WTC11 (cell line): ENCODE measurements at regions not wholly inside any gene's neighbourhood (a gene's known extent, or its start where the extent isn't known, plus 50 kb on each side); places are given as distances from the start of the nearest gene placed in this dataset.

Experiments
- CTCF ChIP-seq: fragments of 200-600 bp; IDR thresholded peaks from 2 replicates; pipeline ENCODE4 v1.8.0; 2022; ENCODE audit warnings: antibody characterized with exemption
- ESRRA ChIP-seq: sonication (generic); formaldehyde crosslinking; IDR thresholded peaks from 2 replicates; pipeline ENCODE4 v1.8.1; 2022; ENCODE audit warnings: mild to moderate bottlenecking, missing genetic modification reagents, borderline replicate concordance
- SMAD3 ChIP-seq: sonication (generic); formaldehyde crosslinking; IDR thresholded peaks from 2 replicates; pipeline ENCODE4 v1.8.0; 2022; ENCODE audit warnings: missing genetic modification reagents, mild to moderate bottlenecking, borderline replicate concordance
- SP1 ChIP-seq: sonication (generic); formaldehyde crosslinking; conservative IDR thresholded peaks from 2 replicates; pipeline ENCODE4 v1.8.1; 2022; ENCODE audit warnings: missing genetic modification reagents
- STAT6 ChIP-seq: sonication (generic); formaldehyde crosslinking; conservative IDR thresholded peaks from 2 replicates; pipeline ENCODE4 v1.8.1; 2023; ENCODE audit warnings: mild to moderate bottlenecking, low read depth, missing genetic modification reagents, moderate library complexity
- ZNF219 ChIP-seq: sonication (generic); formaldehyde crosslinking; IDR thresholded peaks from 2 replicates; pipeline ENCODE4 v1.8.0; 2023; ENCODE audit warnings: missing genetic modification reagents, mild to moderate bottlenecking, borderline replicate concordance
- TF ChIP-seq, protein P1 (sequence below): sonication (generic); formaldehyde crosslinking; IDR thresholded peaks from 2 replicates; pipeline ENCODE4 v1.8.1; 2023; ENCODE audit warnings: mild to moderate bottlenecking, moderate library complexity, missing genetic modification reagents
- TF ChIP-seq, protein P2 (sequence below): sonication (generic); formaldehyde crosslinking; IDR thresholded peaks from 2 replicates; pipeline ENCODE4 v1.8.1; 2022; ENCODE audit warnings: missing genetic modification reagents, borderline replicate concordance

DNA sequence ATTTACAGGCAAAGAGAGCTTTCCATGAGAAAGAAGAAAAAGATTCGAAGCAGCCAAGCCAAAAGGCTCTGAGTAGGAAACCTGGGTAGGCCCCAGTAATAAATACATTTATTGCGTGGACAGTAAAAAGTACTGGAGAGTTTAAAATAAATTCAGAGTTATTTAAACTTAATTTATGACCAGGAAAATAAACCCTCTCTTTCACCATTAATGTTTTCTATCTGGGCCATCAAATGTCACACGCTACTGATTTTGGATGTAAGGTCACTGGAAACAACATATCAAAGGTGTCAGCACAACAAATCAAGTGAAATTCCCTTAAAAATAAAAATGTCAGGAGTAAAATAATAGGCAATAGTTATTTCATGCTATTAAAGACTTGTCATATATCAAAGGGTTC lies 264.0 kb downstream of the SKAP2 start:
- no peak for TF ChIP-seq SMAD3 (CRISPR knock-in tag)
- TF ChIP-seq, protein P1, sequence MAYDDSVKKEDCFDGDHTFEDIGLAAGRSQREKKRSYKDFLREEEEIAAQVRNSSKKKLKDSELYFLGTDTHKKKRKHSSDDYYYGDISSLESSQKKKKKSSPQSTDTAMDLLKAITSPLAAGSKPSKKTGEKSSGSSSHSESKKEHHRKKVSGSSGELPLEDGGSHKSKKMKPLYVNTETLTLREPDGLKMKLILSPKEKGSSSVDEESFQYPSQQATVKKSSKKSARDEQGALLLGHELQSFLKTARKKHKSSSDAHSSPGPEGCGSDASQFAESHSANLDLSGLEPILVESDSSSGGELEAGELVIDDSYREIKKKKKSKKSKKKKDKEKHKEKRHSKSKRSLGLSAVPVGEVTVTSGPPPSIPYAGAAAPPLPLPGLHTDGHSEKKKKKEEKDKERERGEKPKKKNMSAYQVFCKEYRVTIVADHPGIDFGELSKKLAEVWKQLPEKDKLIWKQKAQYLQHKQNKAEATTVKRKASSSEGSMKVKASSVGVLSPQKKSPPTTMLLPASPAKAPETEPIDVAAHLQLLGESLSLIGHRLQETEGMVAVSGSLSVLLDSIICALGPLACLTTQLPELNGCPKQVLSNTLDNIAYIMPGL: no peak
- no peak for TF ChIP-seq SP1 (CRISPR knock-in tag)
- no peak for TF ChIP-seq CTCF
- no peak for TF ChIP-seq ZNF219
- TF ChIP-seq, protein P2, sequence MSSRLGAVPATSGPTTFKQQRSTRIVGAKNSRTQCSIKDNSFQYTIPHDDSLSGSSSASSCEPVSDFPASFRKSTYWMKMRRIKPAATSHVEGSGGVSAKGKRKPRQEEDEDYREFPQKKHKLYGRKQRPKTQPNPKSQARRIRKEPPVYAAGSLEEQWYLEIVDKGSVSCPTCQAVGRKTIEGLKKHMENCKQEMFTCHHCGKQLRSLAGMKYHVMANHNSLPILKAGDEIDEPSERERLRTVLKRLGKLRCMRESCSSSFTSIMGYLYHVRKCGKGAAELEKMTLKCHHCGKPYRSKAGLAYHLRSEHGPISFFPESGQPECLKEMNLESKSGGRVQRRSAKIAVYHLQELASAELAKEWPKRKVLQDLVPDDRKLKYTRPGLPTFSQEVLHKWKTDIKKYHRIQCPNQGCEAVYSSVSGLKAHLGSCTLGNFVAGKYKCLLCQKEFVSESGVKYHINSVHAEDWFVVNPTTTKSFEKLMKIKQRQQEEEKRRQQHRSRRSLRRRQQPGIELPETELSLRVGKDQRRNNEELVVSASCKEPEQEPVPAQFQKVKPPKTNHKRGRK (CRISPR knock-in tag): no peak
- TF ChIP-seq ESRRA: no peak
- TF ChIP-seq STAT6 (CRISPR knock-in tag): no peak
